ENCODE measurements at regions not wholly inside any gene's neighbourhood (a gene's known extent, or its start where the extent isn't known, plus 50 kb on each side); places are given as distances from the start of the nearest gene placed in this dataset.

GRCh38 chr21:43291347-43291950 is 122.6 kb downstream of the CRYAA start:
- TF ChIP-seq CTCF (IDR thresholded peaks at IDR 0.05; ENCODE audit: poor library complexity) (no peak), EZH2phosphoT487 (IDR thresholded peaks at IDR 0.05; ENCODE audit: low read depth, severe bottlenecking, unreplicated experiment) (no peak), EZH2 (IDR thresholded peaks at IDR 0.05; ENCODE audit: borderline replicate concordance) (no peak)
